ENCODE measurements at regions not wholly inside any gene's neighbourhood (a gene's known extent, or its start where the extent isn't known, plus 50 kb on each side); places are given as distances from the start of the nearest gene placed in this dataset.

DNA sequence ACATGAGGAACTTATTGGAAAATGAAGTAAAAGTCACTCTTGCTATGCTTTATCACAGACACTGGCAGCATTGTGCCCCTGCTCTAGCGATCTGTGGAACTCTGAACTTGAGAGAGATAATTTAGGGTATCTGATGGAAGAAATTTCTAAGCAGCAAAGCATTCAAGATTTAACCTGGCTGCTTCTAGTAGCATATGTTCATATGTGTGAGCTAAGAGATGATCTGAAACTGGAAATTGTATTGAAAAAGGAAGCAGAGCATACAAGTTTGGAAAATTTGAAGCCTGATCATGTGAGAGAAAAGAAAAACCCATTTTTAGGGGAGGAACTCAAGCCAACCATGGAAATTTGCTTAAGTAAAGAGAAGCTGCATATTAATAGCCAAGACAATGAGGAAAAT lies 657.7 kb downstream of the TRAM1L1 start:
- Histone ChIP-seq H3K36me3 (ENCODE audit: control insufficient read depth in 2 of 3, insufficient read depth in 3 of 3, low read length in 3 of 3) (no peaks in the 10 kb centered on the region), H3K27me3 (ENCODE audit: control insufficient read depth, insufficient read depth, low read length) (no peaks in the 10 kb centered on the region), H3K27ac (ENCODE audit: low read depth in 2 of 2, low read length in 2 of 2) (no peak overlapping the region), H3K9me3 (ENCODE audit: control insufficient read depth in 2 of 3, insufficient read depth in 1 of 3, low read length in 3 of 3) (peaks cover 0 to 7% (median 3%) of the 10 kb centered on the region in 3 donors), H3K4me1 (ENCODE audit: control insufficient read depth in 2 of 3, insufficient read depth in 2 of 3, low read depth in 1 of 3, low read length in 3 of 3) (no peaks in the 10 kb centered on the region), H3K4me3 (ENCODE audit: low read length in 3 of 3) (no peak overlapping the region), H3K9ac (ENCODE audit: low read length in 3 of 3) (no peak overlapping the region)
- TF ChIP-seq, protein P1, sequence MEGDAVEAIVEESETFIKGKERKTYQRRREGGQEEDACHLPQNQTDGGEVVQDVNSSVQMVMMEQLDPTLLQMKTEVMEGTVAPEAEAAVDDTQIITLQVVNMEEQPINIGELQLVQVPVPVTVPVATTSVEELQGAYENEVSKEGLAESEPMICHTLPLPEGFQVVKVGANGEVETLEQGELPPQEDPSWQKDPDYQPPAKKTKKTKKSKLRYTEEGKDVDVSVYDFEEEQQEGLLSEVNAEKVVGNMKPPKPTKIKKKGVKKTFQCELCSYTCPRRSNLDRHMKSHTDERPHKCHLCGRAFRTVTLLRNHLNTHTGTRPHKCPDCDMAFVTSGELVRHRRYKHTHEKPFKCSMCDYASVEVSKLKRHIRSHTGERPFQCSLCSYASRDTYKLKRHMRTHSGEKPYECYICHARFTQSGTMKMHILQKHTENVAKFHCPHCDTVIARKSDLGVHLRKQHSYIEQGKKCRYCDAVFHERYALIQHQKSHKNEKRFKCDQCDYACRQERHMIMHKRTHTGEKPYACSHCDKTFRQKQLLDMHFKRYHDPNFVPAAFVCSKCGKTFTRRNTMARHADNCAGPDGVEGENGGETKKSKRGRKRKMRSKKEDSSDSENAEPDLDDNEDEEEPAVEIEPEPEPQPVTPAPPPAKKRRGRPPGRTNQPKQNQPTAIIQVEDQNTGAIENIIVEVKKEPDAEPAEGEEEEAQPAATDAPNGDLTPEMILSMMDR (IDR thresholded peaks at IDR 0.05; ENCODE audit: borderline replicate concordance, extremely low read depth, insufficient read depth) = no peak
- intact Hi-C loops (cut with DNase I) = no loop called here
- DNase-seq = no peak
- FAIRE-seq = no peak

DNA sequence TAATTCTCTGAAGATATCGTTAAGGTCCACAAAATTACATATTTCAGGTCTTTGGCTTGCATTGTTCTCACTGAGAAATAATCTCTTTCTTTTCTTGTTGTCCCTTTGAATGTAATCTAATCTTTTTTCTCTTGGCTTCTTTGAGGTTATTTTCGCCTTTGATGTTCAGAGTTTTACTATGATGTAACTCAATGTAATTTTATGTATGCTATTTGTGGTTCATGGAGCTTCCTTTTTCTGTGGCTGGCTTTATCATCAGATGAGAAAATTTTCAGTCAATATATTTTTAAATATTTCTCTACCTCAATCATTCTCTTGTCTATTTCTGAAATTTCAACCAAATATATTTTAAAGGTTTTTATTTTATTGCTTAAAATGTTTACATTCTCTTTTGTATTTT lies 672.2 kb downstream of the TRAM1L1 start:
- TF ChIP-seq, protein P1 (IDR thresholded peaks at IDR 0.05; ENCODE audit: borderline replicate concordance, extremely low read depth, insufficient read depth) = no peak
- no peaks in the 10 kb centered on the region for H3K27me3 ChIP-seq (ENCODE audit: control insufficient read depth, insufficient read depth, low read length)

DNA sequence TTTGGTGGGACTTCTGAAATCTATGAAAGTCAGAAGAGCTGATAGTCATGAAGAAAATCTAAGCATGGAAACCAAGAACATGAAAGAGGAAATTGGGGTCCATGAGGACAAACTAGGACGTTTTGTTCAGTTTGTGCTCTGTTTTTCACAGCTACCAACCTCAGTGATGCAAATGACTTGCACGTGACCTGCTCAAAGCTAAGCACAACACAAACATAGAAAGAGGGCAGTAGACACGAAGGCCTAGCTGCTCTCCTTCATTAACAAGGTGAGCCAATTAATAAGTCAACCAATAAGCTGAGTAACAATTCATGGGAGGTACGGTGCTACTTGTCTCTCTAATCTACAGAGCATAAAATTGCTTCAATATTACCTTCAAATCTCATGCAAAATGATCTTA lies 684.1 kb downstream of the TRAM1L1 start:
- no peak for DNase-seq
- Histone ChIP-seq H3K27ac (ENCODE audit: low read depth in 2 of 2, low read length in 2 of 2) (no peak overlapping the region), H3K9ac (ENCODE audit: low read length in 3 of 3) (no peak overlapping the region), H3K36me3 (ENCODE audit: control insufficient read depth in 2 of 3, insufficient read depth in 3 of 3, low read length in 3 of 3) (no peaks in the 10 kb centered on the region), H3K4me3 (ENCODE audit: low read length in 3 of 3) (no peak overlapping the region), H3K27me3 (ENCODE audit: control insufficient read depth, insufficient read depth, low read length) (no peaks in the 10 kb centered on the region), H3K4me1 (ENCODE audit: control insufficient read depth in 2 of 3, insufficient read depth in 2 of 3, low read depth in 1 of 3, low read length in 3 of 3) (no peaks in the 10 kb centered on the region), H3K9me3 (ENCODE audit: control insufficient read depth in 2 of 3, insufficient read depth in 1 of 3, low read length in 3 of 3) (no peaks in the 10 kb centered on the region)
- intact Hi-C loops (cut with DNase I) = no loop called here
- FAIRE-seq = no peak
- TF ChIP-seq, protein P1 (IDR thresholded peaks at IDR 0.05; ENCODE audit: borderline replicate concordance, extremely low read depth, insufficient read depth) = no peak

More for the DNA sequence above, 672.2 kb downstream of the TRAM1L1 start:
- Histone ChIP-seq H3K9me3 (ENCODE audit: control insufficient read depth in 2 of 3, insufficient read depth in 1 of 3, low read length in 3 of 3) (no peaks in the 10 kb centered on the region), H3K9ac (ENCODE audit: low read length in 3 of 3) (no peak overlapping the region), H3K27ac (ENCODE audit: low read depth in 2 of 2, low read length in 2 of 2) (no peak overlapping the region), H3K4me1 (ENCODE audit: control insufficient read depth in 2 of 3, insufficient read depth in 2 of 3, low read depth in 1 of 3, low read length in 3 of 3) (no peaks in the 10 kb centered on the region), H3K36me3 (ENCODE audit: control insufficient read depth in 2 of 3, insufficient read depth in 3 of 3, low read length in 3 of 3) (no peaks in the 10 kb centered on the region), H3K4me3 (ENCODE audit: low read length in 3 of 3) (no peak overlapping the region)
- FAIRE-seq (no peak), DNase-seq (no peak)
- intact Hi-C loops (cut with DNase I) = no loop called here

DNA sequence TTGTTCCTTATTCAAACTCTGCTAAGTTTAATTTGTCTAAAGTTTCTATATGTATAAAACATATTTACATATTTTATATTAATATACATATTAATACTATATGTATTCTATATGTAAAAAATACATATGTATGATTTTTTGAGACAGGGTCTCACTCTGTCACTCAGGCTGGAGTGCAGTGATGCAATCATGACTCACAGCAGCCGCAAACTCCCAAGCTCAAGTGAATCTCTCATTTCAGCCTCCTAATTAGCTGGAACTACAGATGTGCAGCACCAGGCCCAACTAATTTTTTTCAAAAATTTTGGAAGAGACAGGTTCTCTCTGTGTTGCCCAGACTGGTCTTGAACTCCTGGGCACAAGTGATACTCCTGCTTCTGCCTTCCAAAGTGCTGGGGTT lies 684.9 kb downstream of the TRAM1L1 start:
- Histone ChIP-seq H3K4me3 (ENCODE audit: low read length in 3 of 3) (no peak overlapping the region), H3K9me3 (ENCODE audit: control insufficient read depth in 2 of 3, insufficient read depth in 1 of 3, low read length in 3 of 3) (no peaks in the 10 kb centered on the region)
- FAIRE-seq = no peak

More for the DNA sequence above, 684.9 kb downstream of the TRAM1L1 start:
- DNase-seq = no peak
- no peaks in the 10 kb centered on the region for H3K27me3 ChIP-seq (ENCODE audit: control insufficient read depth, insufficient read depth, low read length)
- no peaks in the 10 kb centered on the region for H3K36me3 ChIP-seq (ENCODE audit: control insufficient read depth in 2 of 3, insufficient read depth in 3 of 3, low read length in 3 of 3)
- no peak overlapping the region for H3K27ac ChIP-seq (ENCODE audit: low read depth in 2 of 2, low read length in 2 of 2)
- no peak overlapping the region for H3K9ac ChIP-seq (ENCODE audit: low read length in 3 of 3)
- H3K4me1 ChIP-seq (ENCODE audit: control insufficient read depth in 2 of 3, insufficient read depth in 2 of 3, low read depth in 1 of 3, low read length in 3 of 3) = no peaks in the 10 kb centered on the region
- TF ChIP-seq, protein P1 (IDR thresholded peaks at IDR 0.05; ENCODE audit: borderline replicate concordance, extremely low read depth, insufficient read depth) = no peak
- intact Hi-C loops (cut with DNase I) = no loop called here

Data from kidney (tissue), 13 donors.